HG03378 (cell line): ENCODE measurements at regions not wholly inside any gene's neighbourhood (a gene's known extent, or its start where the extent isn't known, plus 50 kb on each side); places are given as distances from the start of the nearest gene placed in this dataset.

Experiments
- ATAC-seq: cut with Tn5 transposase; IDR thresholded peaks from one replicate; pipeline ENCODE4 v1.9.1; 2021; ENCODE audit warnings: mild to moderate bottlenecking, moderate library complexity; ENCODE audit not compliant: unreplicated experiment

DNA sequence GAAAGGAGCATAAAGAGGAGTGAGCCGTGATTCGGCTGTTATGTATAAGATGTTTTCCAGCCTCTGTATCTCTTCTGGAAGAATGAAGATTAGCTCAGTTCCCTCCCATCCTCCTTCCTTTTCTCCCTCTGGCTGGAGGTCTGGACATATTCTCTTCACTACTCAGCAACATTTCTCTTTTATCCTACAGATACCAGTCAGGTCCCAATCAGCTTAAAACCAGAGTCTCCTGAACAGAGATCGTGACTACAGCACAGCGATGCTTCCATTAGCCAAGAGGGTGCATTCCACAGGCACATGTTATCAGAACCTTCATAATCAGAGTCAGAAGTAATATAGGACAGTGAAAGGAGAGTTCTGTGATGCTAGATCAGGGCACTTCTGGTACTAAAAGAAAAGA lies 133.9 kb upstream of the SOX4 start:
- ATAC-seq = no peak

DNA sequence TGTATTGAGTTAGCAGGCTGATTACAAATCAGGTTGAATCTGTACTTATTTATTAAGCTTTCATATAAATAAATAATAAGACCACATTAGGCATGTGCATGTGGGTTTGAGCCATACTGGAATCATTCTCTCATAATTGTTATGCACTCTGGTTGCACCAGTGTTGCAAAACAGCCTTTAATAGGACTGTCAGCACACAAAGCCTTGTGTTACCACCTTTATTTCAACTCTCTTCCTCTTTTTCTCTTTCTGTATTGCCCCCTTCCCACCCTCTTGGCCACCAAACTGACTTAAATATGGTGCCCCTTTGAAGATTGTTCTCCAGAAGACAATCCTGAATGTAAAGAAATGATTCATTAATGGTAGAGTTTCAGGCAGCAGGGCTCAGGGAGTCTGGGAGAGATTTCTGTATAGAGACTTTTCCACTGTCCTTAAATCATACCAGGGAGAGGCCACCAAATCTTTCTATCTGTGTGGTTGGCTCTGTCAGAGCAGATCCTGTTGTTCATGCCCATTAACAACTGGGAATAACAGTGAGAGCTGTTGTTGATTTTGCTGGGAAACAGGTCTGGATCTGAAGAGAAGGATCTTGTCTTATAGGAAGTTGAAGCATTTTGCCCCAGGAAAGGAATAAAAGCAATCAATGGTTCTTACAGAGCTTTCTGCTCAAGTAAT lies 131.6 kb upstream of the SOX4 start:
- ATAC-seq = no peak

DNA sequence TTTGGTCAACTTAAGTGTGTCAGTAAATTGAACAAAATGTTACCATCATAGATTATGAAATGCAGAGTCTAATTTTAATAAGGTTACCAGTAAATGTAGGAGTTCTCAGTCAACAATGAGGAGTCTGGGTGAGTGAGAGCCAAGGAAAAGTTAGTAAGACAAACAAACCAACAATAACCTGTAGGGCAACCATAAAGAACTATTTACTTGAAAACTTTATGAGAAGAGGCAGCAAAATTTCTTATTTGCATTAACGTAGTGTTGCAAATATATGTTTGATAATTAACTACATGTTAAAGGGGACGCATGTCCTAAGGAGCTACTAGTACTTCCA lies 131.1 kb upstream of the SOX4 start:
- no peak for ATAC-seq

DNA sequence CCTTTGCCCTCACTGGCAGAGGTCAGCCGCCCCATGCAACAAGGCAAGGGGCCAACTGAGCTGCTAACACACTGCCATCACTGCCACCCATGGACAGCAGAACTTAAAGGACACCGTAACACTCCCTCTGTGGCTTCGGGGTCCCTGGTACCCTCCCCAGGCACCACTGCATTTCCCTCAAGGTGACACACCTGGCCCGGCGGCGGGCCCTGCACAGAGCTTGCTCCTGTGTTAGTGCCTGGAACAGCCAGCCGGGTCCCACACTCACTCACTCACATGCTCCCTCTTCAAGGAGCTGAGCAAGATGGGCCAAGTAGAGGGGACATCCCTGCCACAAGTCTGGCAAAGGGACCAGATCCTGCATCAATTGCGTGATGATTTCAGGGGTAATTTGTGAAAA lies 126.5 kb upstream of the SOX4 start:
- no peak for ATAC-seq

DNA sequence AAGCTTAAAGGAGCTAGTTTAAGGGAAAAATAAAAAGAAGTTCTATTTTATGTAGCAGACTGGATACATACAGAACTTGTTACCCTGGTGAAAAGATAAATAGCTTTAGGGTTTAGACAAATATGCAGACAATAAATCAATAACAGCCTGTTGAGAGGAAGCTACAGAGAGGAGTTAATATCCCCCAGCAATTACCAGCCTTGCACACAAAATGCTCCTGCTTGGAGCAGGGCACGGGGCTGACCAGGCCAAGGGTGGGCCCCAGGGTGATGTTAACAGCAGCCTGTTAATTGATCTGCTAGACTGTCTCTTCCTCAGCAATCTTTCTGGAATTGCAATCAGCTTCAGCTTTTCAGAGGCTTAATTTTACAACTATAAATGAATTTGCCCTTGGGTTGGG lies 125.1 kb upstream of the SOX4 start:
- no peak for ATAC-seq

DNA sequence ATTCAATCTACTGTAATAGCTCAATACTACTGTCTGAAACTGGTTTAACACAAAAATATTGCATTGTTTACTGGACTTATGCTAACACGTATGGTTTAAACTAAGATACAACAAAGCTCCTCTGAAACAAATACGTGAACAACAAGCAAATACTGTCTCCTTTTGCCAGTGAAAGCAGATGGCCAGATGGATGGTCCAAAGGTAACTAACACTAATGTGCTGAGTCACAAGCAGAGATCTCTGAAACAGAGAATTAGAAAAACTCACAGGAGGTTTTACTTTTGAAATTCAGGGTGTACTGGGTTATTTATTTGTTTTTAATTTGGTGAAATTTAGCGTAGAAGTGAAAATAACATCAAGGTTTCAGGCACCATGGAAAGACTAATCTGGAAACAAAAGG lies 124.3 kb upstream of the SOX4 start:
- ATAC-seq = no peak

DNA sequence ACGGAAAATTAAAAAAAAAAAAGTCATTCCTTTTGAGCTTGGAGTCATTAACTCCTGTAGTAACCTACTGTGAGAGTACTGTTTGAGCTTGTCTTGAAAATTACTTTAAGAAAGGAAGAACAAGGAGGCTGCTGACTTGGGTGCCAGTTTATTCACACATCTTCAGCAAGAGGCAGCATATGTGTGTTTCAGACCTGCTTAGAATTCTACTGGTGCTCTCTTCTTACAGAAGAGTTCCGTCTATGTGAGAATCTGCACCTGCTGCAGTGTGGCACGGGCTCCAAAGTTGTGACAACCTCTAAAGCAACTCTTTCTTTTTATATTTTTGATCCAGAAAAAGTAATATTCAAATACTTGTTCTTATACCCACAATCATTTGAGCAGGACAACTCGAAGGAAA lies 117.4 kb upstream of the SOX4 start:
- no peak for ATAC-seq

DNA sequence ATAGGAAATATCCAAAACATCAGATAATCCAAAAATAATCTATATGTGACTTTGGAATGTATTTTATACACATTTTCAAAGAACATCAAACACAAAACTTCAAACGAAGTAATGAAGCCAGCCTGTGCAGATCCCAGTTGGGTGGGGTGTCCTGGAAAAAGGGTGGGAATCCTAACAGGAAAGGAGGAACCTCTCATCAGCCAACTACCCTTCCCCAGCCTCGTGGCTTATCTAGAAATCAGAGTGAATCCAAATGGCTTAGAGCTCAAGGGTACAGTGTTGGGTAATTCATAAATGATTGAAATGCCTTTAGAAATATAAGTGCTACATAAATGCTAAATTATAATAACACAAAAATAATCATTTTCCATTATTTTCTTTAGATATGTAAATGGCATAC lies 115.1 kb upstream of the SOX4 start:
- no peak for ATAC-seq

DNA sequence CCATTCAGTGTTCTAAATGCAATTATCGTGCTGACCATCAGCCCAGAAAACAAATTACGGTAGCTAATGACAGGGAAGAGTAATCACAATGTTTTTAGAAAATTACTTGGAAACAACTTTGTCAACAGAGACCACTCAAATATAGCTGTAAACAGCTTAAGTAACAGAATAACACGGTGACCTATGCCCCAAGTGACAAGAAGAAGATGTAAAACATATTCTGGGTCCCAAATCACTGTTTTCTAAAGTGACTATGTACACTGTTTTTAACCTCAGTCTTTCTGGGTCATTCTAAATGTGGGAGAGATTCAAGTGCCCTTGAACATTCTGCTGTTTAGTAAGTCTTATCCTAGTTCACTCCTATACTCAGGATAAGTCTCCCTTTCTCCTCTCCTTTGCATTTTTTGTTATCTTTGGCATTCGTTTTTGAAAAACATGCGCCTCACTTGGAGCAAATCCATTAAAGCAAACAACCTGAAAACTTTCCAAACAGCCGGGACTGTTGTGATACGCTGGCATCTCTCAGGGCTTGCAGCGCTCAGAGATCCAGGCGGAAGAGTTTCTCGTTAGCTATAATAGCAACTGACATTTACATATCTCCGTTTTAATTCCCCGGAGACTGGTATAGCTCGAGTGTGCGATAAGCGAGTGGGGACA lies 114.5 kb upstream of the SOX4 start:
- no peak for ATAC-seq

DNA sequence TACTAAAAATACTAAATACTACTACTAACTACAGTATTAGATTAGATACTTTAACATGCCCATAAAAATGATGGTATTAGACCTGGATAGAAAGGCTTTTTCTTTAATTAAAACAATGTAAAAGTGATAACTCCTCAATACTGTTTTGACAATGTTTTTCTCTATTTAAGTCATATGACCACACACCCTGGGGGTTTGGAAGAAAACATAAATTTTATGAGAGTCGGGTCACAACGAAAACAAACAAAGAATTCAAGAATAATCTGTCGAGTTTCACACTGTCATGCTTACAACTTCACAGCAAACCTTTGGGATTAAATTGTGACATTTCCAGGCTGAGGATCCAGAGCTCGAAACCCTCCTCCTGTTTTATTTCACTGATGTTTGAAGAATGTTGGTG lies 107.4 kb upstream of the SOX4 start:
- ATAC-seq = no peak

DNA sequence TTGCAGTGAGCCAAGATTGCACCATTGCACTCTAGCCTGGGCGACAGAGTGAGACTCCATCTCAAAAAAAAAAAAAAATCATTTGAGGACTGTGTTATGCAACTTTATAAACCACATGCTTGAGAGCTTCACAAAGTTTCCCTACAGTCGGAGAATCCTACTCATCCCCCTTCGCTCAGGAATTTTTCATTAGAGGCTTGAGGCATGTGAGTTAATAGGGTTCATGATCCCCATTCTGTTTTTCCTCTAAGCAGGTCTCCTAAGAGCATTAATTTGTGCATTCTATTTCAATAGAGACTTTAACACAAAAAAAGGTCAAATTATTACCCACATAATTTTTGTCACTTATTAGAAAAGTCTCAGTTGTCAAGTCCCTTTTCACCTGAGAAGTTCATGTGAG lies 103.7 kb upstream of the SOX4 start:
- no peak for ATAC-seq

DNA sequence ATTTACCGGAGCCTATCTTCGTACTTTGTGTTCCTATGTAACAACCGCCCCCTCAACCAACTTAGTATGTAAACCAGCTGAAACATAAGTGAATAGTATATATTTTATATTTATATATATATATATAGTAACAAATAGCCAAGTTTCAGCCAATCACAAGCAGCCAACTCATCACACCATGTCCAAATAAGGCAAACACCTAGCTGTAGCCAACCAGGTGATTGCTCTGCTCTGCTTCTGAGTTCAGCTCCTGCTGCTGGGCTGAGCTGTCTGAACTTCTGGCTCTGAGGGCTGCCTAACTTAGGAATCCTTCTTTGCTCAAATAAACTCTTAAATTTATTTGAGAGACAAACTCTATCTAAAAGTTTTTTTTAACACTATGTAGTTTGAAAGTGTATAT lies 101.6 kb upstream of the SOX4 start:
- ATAC-seq = no peak

DNA sequence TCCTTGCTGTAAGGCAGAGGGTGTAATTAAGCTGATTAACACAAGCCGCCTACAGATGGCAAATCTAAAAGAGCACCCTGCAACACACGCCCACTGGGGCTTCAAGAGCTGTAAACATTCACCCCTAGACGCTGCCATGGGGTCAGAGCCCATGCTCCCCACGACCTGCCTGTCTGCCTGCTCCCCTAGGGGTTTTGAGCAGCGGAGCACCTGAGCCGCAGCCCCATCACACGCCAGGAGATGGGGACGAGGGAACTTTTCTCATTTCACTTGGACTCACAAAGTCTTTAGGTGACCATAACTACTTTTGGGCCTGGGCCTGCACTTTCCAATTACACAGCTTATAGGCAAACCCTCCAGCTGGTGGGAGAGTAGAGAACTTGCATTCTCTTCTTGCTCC lies 99.0 kb upstream of the SOX4 start:
- no peak for ATAC-seq

DNA sequence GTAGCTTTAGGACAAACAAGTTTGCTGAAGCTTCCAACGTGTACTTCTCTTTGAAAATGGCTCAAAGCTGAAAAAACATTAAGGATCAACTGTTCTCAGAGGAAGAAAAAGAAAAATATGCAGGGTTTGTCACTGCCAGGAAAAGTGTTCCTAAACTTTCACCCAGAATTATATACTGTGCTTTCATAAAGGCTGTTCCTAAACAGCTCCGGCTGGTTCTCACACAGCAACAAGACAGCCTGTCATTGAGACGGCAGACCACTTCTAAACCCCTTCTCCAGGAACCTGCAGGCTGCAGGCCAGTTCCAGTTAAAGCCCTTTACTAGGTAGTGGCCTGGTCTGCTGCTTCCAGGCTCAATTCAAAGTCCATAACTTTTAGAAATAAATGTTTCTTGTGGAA lies 97.4 kb upstream of the SOX4 start:
- no peak for ATAC-seq

DNA sequence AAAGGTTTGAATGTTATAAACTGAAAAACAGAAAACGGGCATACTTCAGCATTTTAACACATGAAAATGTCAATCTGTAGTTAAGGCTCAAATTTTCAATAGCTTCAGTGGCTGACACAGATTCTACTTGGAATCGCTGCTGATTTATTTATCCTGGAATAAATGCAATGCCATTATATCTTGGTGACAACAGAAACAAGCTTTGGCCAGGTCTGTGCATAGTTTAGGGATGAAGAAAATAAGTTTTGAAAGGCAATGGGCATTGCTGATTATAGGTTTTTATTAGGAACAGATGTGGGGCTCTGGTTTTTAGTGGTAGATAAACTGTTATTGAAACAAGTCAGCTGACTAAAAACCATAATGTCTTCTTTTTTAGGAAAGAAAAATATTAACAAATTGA lies 96.8 kb upstream of the SOX4 start:
- ATAC-seq = no peak

DNA sequence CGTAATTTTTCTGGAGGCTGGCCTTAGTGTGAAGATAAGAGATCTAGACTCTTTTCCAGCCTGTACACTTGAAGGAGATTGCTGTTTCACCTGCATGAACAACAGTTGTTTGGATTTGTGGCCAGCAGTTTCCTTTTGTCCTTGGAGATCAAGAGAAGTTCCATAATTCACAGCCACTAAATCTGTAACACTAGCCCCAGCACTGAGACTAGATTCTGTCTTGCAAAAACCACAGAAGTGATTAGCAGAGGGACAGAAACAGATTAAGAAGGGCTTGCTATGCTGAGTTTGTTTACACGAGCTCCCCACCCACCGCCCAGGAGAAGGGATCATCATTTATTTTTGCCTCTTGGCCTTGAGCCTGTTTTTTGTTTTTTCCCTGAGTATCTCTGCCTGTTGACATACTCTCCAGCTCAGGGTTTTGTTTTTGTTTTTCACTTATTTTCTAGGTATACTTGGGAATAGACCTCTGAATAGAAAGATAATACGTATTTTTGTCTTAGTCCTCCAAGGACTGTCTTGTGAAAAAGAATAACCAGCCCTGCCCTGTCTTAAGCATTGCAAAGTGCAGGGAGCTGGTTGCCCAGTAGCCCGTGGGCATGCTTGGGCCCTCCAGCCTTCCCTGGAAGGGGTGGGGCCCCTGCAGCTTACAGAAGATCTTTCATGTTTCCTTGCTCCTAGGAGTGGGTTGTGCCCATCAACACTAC lies 93.1 kb upstream of the SOX4 start:
- no peak for ATAC-seq

DNA sequence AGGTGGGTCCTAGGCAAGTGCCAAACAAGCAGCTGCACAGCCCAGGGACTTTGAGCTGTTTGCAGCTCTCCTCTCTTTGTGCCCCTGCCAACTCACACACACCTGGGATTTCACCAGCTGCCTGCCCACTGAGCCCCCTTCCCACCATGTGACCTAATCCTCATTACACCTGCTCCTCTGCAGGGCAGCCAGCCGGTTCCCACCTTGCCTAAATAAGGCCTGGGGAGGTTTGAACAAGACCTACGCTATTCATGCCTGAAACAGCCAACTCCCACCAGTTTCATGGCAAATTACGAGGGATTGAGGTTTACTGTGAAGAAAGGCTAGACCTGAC lies 92.6 kb upstream of the SOX4 start:
- no peak for ATAC-seq

DNA sequence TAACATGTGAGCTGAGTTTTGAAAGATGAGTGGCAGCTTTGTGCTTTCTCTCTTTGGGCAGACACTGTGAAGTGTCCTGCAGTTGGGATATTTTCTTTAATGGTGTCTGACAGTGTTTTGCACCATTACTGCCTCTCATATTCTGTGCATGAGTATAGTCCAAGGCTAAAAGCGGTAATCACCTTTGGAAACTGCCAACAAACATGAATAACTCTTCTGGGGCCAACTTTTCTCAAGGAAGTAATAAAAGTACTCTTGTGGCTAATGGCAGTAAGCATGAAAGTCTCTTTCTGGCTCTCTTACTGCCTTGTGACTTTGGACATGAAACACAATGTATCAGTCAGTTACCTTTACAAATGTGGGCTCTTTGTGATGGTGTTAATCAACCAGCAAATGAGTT lies 91.7 kb upstream of the SOX4 start:
- no peak for ATAC-seq

DNA sequence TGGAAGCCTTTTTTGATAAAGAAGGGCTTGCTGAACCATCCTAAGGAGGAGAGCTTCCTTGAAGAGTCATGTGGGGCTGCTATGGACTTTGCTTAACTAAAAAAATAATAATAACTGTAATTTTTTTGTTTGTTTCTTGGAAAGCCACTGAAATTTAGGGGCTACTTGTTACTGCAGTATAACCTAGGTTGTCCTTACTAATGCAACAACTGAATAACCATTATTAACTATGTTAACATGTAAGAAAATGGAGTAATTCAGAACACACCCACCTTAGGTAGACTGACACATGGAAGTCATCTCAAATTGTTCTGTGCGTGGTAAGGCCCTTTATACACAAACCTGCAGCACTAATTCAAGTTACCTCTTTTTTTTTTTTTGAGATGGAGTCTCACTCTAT lies 90.9 kb upstream of the SOX4 start:
- no peak for ATAC-seq

DNA sequence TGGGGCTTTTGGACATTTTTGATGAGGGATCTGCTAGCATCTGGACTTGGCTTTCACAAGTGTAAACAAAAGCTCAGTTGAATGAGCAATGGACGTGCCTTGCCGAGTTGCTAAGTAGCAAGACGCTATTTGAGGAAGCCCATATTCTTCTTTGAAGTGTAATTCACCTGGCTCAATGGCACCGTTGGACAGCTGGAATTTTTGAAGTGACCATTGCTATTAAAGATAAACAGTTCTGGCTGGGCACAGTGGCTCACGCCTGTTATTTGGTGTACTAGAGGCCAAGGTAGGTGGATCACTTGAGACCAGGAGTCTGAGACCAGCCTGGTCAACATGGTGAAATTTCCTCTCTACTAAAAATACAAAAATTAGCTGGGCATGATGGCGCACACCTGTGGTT lies 88.8 kb upstream of the SOX4 start:
- ATAC-seq = no peak

DNA sequence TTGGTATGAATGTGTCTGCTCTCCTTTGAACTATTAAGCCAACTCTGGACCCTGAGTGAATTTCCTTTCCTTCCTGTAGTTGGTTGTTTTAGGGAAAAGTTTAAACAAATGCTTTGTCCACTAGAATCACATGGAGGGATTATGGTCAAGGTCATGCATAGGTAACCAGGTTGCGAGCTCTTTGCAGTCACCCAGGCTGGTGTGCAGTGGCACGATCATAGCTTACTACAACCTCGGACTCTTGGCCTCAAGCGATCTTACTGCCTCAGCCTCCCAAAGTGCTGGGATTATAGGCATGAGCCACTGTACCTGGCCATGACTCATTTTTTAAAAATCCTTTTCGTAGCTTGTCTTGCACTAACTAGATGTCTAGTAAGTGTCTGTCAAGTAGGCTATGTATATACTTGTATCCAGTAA lies 88.0 kb upstream of the SOX4 start:
- ATAC-seq = no peak

DNA sequence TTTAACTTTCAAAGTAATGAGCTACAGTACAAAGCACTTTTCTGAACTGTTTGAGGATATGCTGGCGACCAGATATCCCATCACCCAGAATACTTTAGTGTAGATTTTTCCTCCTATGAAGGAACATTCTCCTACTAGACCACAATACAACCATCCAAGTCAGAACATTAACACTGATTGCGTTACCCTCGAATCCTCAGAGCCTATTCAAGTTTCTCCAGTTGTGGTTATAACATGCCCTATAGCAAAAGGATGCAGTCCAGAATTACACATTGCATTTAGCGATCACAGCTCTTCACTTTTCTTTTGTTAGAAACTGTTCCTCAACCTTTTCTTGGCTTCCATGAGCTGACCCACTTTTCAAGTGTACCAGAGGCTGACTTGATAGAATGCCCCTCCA lies 87.4 kb upstream of the SOX4 start:
- no peak for ATAC-seq

DNA sequence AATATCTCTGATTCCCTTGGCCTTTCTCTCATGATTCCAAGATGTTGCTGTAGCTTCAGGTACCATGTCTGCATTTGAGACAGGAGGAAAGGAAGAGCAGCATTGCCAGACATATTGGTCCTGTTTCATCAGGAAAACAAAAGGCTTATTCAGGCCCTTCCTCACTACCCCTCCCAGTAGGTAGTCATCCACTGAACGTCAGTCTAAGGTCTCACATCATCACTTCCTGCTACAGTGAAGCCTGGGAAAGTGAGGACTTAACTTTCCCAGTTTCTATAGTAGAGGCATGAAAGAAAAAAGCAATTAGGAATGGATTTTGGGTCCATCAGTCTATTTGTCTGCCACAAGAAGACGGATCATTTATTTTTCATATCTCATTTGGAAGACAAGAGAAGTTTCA lies 85.7 kb upstream of the SOX4 start:
- ATAC-seq = no peak
